ENCODE measurements at regions not wholly inside any gene's neighbourhood (a gene's known extent, or its start where the extent isn't known, plus 50 kb on each side); places are given as distances from the start of the nearest gene placed in this dataset.

DNA sequence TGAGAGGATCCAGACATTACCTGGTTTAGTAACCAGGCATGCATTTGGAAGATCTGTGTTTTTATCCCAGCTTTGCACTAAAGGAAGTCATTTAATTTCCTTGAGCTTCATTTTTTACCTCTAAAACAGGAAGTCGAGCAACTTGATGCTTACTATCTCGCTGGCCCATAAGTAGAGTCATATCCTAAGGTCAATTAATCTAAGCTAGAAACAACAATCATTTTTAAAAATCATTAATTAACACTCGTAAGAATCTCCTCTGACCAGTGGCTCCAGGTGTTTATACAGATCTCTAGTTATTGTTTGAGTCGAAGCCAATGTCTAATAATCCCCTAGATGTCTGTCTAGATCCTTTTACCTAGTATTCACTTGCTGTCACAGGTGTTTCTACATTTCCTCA is 355.8 kb upstream of the DCN start:
- DNase-seq = no peak
- H3K27ac ChIP-seq = no peak overlapping the region
- no peak overlapping the region for H2AFZ ChIP-seq
- intact Hi-C loops (cut with micrococcal nuclease; ENCODE audit: unreplicated experiment) = no loop called here
- H3K4me1 ChIP-seq (replicated peaks; ENCODE audit: insufficient read depth) = no peaks in the 10 kb centered on the region
- H3K79me2 ChIP-seq (ENCODE audit: low read depth) = no peaks in the 10 kb centered on the region
- H3K27me3 ChIP-seq (ENCODE audit: insufficient read depth, low read depth) = no peaks in the 10 kb centered on the region
- ChIA-PET POLR2A (ENCODE audit: unreplicated experiment) (no interaction called here), CTCF (no interaction called here)
- H3K4me3 ChIP-seq = no peak overlapping the region
- H3K9me2 ChIP-seq (ENCODE audit: insufficient read depth) = no peaks in the 10 kb centered on the region
- peaks cover 3% of the 10 kb centered on the region; the same call in 1 of the 2 replicates for H3K9me3 ChIP-seq (ENCODE audit: insufficient read depth, low read depth)
- no TSS peak for BruUV-seq (replicated peaks)
- H3K4me2 ChIP-seq = no peak overlapping the region
- no peaks in the 10 kb centered on the region for H3F3A ChIP-seq (ENCODE audit: insufficient read depth, low read depth)
- H4K20me1 ChIP-seq (ENCODE audit: insufficient read depth) = no peaks in the 10 kb centered on the region
- H3K36me3 ChIP-seq (ENCODE audit: low read depth) = no peaks in the 10 kb centered on the region
- TF ChIP-seq EZH2 (IDR thresholded peaks at IDR 0.05; ENCODE audit: low read depth) = no peak
- TF ChIP-seq, protein P1, sequence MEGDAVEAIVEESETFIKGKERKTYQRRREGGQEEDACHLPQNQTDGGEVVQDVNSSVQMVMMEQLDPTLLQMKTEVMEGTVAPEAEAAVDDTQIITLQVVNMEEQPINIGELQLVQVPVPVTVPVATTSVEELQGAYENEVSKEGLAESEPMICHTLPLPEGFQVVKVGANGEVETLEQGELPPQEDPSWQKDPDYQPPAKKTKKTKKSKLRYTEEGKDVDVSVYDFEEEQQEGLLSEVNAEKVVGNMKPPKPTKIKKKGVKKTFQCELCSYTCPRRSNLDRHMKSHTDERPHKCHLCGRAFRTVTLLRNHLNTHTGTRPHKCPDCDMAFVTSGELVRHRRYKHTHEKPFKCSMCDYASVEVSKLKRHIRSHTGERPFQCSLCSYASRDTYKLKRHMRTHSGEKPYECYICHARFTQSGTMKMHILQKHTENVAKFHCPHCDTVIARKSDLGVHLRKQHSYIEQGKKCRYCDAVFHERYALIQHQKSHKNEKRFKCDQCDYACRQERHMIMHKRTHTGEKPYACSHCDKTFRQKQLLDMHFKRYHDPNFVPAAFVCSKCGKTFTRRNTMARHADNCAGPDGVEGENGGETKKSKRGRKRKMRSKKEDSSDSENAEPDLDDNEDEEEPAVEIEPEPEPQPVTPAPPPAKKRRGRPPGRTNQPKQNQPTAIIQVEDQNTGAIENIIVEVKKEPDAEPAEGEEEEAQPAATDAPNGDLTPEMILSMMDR (conservative IDR thresholded peaks at IDR 0.05) = no peak

DNA sequence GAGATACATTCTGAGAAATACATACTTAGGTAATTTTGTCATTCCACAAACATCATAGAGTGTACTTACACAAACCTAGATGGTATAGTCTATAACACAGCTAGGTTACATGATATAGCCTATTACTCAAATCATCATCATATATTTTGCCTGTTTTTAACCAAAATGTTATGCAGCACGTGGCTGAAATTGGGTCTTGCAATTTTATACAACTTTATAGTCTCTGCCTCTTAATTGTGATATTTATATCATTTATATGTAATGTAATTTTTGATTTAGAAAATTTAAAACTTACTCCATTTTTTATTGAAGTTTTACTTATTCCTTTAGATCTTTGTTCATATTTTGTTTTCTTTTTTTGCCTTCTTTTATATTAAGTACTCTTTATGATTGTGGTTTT is 350.7 kb upstream of the DCN start:
- CTCF ChIA-PET = no interaction called here
- Histone ChIP-seq H3K79me2 (ENCODE audit: low read depth) (no peaks in the 10 kb centered on the region), H3K27ac (no peak overlapping the region), H2AFZ (no peak overlapping the region), H3K36me3 (ENCODE audit: low read depth) (no peaks in the 10 kb centered on the region), H3K9me3 (ENCODE audit: insufficient read depth, low read depth) (peaks cover 11% of the 10 kb centered on the region), H3K9me2 (ENCODE audit: insufficient read depth) (no peaks in the 10 kb centered on the region), H3K27me3 (ENCODE audit: insufficient read depth, low read depth) (no peaks in the 10 kb centered on the region), H3K4me1 (replicated peaks; ENCODE audit: insufficient read depth) (no peaks in the 10 kb centered on the region), H3F3A (ENCODE audit: insufficient read depth, low read depth) (no peaks in the 10 kb centered on the region), H3K4me2 (no peak overlapping the region), H3K4me3 (no peak overlapping the region), H4K20me1 (ENCODE audit: insufficient read depth) (no peaks in the 10 kb centered on the region)
- no TSS peak for BruUV-seq (replicated peaks)
- POLR2A ChIA-PET (ENCODE audit: unreplicated experiment) = no interaction called here
- intact Hi-C loops (cut with micrococcal nuclease; ENCODE audit: unreplicated experiment) = no loop called here
- no peak for DNase-seq
- TF ChIP-seq, protein P1 (conservative IDR thresholded peaks at IDR 0.05) = no peak
- TF ChIP-seq EZH2 (IDR thresholded peaks at IDR 0.05; ENCODE audit: low read depth) = no peak

DNA sequence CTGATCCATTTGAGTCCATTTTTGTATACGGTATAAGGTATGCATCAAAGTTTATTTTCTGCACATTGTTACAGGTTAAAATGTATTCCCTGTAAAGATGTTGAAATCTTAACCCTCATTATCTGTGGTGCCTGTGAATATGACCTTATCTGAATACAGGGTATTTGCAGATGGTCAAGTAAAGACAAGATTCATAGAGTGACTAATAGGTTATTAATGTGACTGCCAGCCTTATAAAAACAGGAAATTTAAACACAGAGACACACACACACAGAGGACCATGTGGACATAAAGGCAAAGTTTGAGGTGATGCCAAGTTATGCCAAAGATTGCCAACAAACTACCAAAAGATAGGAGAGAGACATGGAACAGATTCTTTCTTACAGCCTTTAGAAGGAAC is 347.2 kb upstream of the DCN start:
- no peaks in the 10 kb centered on the region for H3K9me2 ChIP-seq (ENCODE audit: insufficient read depth)
- no peaks in the 10 kb centered on the region for H3K36me3 ChIP-seq (ENCODE audit: low read depth)
- BruUV-seq (replicated peaks) = no TSS peak
- H2AFZ ChIP-seq = no peak overlapping the region
- peaks cover 11% of the 10 kb centered on the region for H3K9me3 ChIP-seq (ENCODE audit: insufficient read depth, low read depth)
- no peaks in the 10 kb centered on the region for H4K20me1 ChIP-seq (ENCODE audit: insufficient read depth)
- no peaks in the 10 kb centered on the region for H3F3A ChIP-seq (ENCODE audit: insufficient read depth, low read depth)
- H3K4me3 ChIP-seq = no peak overlapping the region
- no peak for DNase-seq
- no peak overlapping the region for H3K27ac ChIP-seq
- intact Hi-C loops (cut with micrococcal nuclease; ENCODE audit: unreplicated experiment) = no loop called here
- no peaks in the 10 kb centered on the region for H3K79me2 ChIP-seq (ENCODE audit: low read depth)
- no peak for TF ChIP-seq EZH2 (IDR thresholded peaks at IDR 0.05; ENCODE audit: low read depth)
- TF ChIP-seq, protein P1 (conservative IDR thresholded peaks at IDR 0.05) = no peak
- ChIA-PET POLR2A (ENCODE audit: unreplicated experiment) (no interaction called here), CTCF (no interaction called here)
- no peak overlapping the region for H3K4me2 ChIP-seq
- H3K4me1 ChIP-seq (replicated peaks; ENCODE audit: insufficient read depth) = no peaks in the 10 kb centered on the region
- H3K27me3 ChIP-seq (ENCODE audit: insufficient read depth, low read depth) = no peaks in the 10 kb centered on the region

Measured in PC-9 (cell line).